Stomach smooth muscle (tissue), 2 donors: ENCODE measurements at regions not wholly inside any gene's neighbourhood (a gene's known extent, or its start where the extent isn't known, plus 50 kb on each side); places are given as distances from the start of the nearest gene placed in this dataset.

ENCODE experiments used
- H3K27ac ChIP-seq: one replicate; pipeline ENCODE4 v1.7.0; 2013; ENCODE audit warnings: mild to moderate bottlenecking, low read length, inconsistent platforms
- H3K27me3 ChIP-seq, 2 donors: one replicate each; pipeline ENCODE4 v1.7.0; 2013; ENCODE audit warnings: low read length in 2 of 2; ENCODE audit not compliant: insufficient read depth in 2 of 2, control insufficient read depth in 1 of 2
- H3K36me3 ChIP-seq, 2 donors: one replicate each; pipeline ENCODE4 v1.7.0; 2013; ENCODE audit warnings: low read length in 2 of 2; ENCODE audit not compliant: control insufficient read depth in 2 of 2, insufficient read depth in 2 of 2
- H3K4me1 ChIP-seq: one replicate; pipeline ENCODE4 v1.7.0; 2013; ENCODE audit warnings: low read length; ENCODE audit not compliant: control insufficient read depth, insufficient read depth
- H3K4me3 ChIP-seq, 2 donors: one replicate each; pipeline ENCODE4 v1.7.0; 2013; ENCODE audit warnings: low read length in 2 of 2
- H3K9ac ChIP-seq, 2 donors: one replicate each; pipeline ENCODE4 v1.7.0; 2013; ENCODE audit warnings: low read length in 2 of 2, mild to moderate bottlenecking in 1 of 2
- H3K9me3 ChIP-seq, 2 donors: one replicate each; pipeline ENCODE4 v1.7.0; 2013; ENCODE audit warnings: low read length in 2 of 2; ENCODE audit not compliant: control insufficient read depth in 2 of 2
- donor health status: healthy.
- donor health status: Pancreatic carcinoma.

DNA sequence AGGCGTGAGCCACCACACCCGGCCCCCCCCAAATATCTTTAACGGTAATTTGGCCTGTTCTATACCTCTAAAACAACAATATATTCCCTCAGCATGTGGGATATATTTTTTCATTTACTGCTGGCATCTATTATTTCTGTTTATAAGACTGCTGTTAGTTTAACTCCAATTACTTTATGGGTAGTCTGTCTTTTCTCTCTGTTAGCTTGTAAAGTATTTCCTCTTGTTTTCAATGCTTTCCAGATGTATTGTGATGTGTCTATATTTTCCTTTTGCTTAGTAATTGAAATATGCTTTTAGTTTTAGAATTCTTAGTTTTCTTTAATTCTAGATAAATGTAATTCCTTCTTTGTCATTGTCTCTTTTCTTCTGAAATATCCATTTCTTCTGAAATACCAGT is 445.8 kb downstream of the ANKRD50 start:
- Histone ChIP-seq H3K36me3 (no peaks in the 10 kb centered on the region), H3K9me3 (no peaks in the 10 kb centered on the region), H3K4me3 (no peak overlapping the region), H3K4me1 (no peaks in the 10 kb centered on the region), H3K9ac (no peak overlapping the region), H3K27me3 (no peaks in the 10 kb centered on the region), H3K27ac (no peak overlapping the region)

- Histone ChIP-seq H3K36me3 (no peaks in the 10 kb centered on the region), H3K9me3 (no peaks in the 10 kb centered on the region), H3K27me3 (no peaks in the 10 kb centered on the region), H3K9ac (no peak overlapping the region), H3K4me3 (no peak overlapping the region), H3K27ac (no peak overlapping the region), H3K4me1 (no peaks in the 10 kb centered on the region)
Observed at GRCh38 chr4:124276461-124276860, 436.1 kb downstream of the ANKRD50 start.

- no peaks in the 10 kb centered on the region for H3K27me3 ChIP-seq
- H3K4me1 ChIP-seq = no peaks in the 10 kb centered on the region
- no peak overlapping the region for H3K4me3 ChIP-seq
- H3K9ac ChIP-seq = no peak overlapping the region
- H3K27ac ChIP-seq = no peak overlapping the region
- no peaks in the 10 kb centered on the region for H3K36me3 ChIP-seq
- no peaks in the 10 kb centered on the region for H3K9me3 ChIP-seq
Observed at GRCh38 chr4:124277691-124278090, 434.8 kb downstream of the ANKRD50 start.

DNA sequence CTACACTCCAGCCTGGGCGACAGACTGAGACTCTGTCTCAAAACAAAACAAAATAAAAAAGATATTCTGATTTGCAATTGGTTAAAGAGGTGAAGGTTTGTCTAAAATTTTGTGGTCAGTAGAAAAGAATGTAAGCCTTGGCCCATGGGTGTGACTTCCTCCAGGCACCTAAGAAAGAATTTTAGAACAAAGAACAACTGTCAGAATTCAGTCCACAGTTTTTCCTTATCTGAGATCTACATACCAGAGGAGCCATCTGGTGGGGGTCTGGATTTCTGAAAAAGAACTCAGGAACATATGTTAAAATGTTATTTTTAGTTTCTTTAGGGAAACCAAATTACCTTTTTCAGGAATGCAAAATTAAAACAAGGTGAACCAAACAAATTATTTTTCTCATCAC is 434.1 kb downstream of the ANKRD50 start:
- H3K4me1 ChIP-seq = no peaks in the 10 kb centered on the region
- no peaks in the 10 kb centered on the region for H3K9me3 ChIP-seq
- H3K27ac ChIP-seq = no peak overlapping the region
- H3K27me3 ChIP-seq = no peaks in the 10 kb centered on the region
- no peak overlapping the region for H3K9ac ChIP-seq
- no peaks in the 10 kb centered on the region for H3K36me3 ChIP-seq
- no peak overlapping the region for H3K4me3 ChIP-seq

DNA sequence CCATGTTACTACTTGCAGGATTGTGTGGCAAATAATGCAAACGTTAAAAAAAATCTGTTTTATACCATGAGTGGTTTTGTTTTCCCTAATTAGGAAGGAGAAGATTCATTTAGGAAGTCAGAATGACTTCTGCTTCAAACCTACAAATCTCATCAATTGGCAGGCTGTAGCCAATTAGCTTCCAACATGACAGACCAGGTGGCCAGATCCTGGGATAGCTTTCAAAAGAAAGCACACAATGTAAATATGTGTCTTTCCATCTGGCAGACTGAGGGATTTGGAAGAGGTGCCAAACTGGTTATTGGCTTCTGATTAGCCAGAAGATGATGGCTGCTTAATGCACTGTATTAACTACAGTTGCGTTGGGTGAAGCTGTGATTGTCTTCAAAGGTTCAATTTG is 432.8 kb downstream of the ANKRD50 start:
- H3K36me3 ChIP-seq = no peaks in the 10 kb centered on the region
- no peak overlapping the region for H3K27ac ChIP-seq
- no peak overlapping the region for H3K9ac ChIP-seq
- H3K9me3 ChIP-seq = no peaks in the 10 kb centered on the region
- no peaks in the 10 kb centered on the region for H3K27me3 ChIP-seq
- no peaks in the 10 kb centered on the region for H3K4me1 ChIP-seq
- H3K4me3 ChIP-seq = no peak overlapping the region

DNA sequence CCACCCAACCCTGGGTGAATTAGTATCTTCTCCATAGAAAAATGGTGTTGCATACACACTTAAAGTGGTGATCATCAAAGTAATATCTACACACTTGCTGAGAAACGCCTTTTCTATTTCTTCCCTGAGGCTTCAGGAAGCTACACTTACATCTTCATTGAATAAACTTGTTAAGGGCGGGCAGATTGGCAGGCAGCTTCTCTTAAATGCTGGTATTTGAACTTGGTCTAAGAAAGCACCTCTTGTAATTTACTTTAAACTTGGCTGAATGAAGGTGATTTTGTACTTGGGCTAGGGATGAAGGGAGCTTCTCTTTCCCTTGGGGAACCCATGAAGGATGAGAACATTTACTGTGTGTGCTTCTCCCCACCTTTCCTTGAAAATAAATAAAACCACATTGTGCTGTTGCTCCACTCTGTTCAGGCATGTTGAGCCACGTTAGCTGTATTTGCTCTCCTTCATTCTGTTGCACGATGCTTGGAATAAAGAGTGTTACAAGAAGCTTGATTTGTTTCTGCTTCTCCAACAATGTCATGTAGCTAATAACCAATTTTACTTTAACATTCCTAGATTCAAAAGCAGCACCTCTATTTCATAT is 430.1 kb downstream of the ANKRD50 start:
- no peak overlapping the region for H3K9ac ChIP-seq
- H3K9me3 ChIP-seq = no peaks in the 10 kb centered on the region
- no peak overlapping the region for H3K27ac ChIP-seq

GRCh38 chr4:124288706-124289486 is 423.6 kb downstream of the ANKRD50 start:
- no peak overlapping the region for H3K27ac ChIP-seq
- H3K36me3 ChIP-seq = no peaks in the 10 kb centered on the region
- no peaks in the 10 kb centered on the region for H3K9me3 ChIP-seq
- H3K4me3 ChIP-seq = no peak overlapping the region
- no peaks in the 10 kb centered on the region for H3K4me1 ChIP-seq
- H3K27me3 ChIP-seq = no peaks in the 10 kb centered on the region
- H3K9ac ChIP-seq = no peak overlapping the region

More for the DNA sequence above, 430.1 kb downstream of the ANKRD50 start:
- Histone ChIP-seq H3K4me1 (no peaks in the 10 kb centered on the region), H3K36me3 (no peaks in the 10 kb centered on the region), H3K4me3 (no peak overlapping the region), H3K27me3 (no peaks in the 10 kb centered on the region)

GRCh38 chr4:124290678-124291077 is 421.9 kb downstream of the ANKRD50 start:
- Histone ChIP-seq H3K27ac (no peak overlapping the region), H3K9me3 (no peaks in the 10 kb centered on the region), H3K4me3 (no peak overlapping the region), H3K27me3 (no peaks in the 10 kb centered on the region), H3K36me3 (no peaks in the 10 kb centered on the region), H3K9ac (no peak overlapping the region), H3K4me1 (no peaks in the 10 kb centered on the region)

DNA sequence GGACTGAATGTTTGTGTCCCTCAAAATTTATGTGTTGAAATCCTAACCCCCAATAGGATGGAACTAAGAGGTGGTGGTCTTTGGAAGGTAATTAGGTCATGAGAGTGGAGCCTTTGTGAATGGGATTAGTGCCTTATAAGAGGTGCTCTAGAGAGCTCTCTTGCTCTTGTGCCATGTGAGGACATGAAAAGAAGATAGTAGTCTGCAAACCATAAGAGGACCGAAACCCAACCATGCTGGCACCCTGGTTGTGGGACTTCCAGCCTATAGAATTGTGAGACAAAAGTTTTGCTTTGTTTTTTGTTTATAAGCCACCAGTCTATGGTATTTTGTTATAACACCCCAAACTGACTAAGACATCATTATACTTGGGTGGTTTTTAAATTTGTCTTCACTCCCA is 417.1 kb downstream of the ANKRD50 start:
- H3K9ac ChIP-seq = no peak overlapping the region

DNA sequence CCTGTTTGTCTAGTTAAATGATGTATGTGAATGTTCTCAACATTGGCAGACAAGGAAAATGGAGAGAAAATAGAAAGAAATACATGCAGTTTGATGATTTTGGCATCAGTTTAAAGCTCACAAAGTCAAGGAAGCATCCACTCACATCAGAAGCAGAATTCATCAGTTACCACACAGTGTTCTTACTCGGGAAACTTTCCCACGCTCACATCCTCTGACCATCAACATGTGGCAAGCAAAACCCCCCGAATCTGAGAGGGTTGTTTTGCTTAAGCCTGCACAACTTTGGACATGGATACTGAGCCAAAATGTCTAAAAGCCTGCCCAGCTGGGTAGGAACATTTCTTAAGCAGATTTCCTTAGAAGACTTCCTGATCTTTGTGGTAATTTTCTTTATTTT is 407.6 kb downstream of the ANKRD50 start:
- no peaks in the 10 kb centered on the region for H3K36me3 ChIP-seq
- no peaks in the 10 kb centered on the region for H3K4me1 ChIP-seq
- no peak overlapping the region for H3K27ac ChIP-seq
- no peak overlapping the region for H3K4me3 ChIP-seq
- H3K9ac ChIP-seq = no peak overlapping the region
- H3K9me3 ChIP-seq = no peaks in the 10 kb centered on the region
- H3K27me3 ChIP-seq = no peaks in the 10 kb centered on the region

More for the DNA sequence above, 417.1 kb downstream of the ANKRD50 start:
- Histone ChIP-seq H3K27me3 (no peaks in the 10 kb centered on the region), H3K4me3 (no peak overlapping the region), H3K27ac (no peak overlapping the region), H3K9me3 (no peaks in the 10 kb centered on the region), H3K36me3 (no peaks in the 10 kb centered on the region), H3K4me1 (no peaks in the 10 kb centered on the region)

DNA sequence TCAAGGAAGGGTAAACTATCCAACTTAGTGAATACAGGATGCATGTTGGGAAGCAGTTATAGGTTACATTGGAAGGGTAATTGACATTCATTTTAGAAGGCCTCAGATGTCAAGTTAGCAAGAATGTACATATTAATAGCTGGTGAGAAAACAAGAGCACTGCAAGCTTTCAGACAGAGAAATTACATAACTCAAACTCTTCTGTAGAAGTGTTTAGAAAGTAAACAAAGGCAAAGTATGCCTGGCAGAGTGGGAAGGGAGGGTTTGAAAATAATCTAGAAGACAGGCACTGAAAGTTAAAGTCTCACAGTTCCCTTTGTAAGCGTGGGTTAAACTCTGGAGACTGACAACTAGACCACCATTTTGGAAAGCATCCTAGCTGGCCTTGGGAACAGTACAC is 406.2 kb downstream of the ANKRD50 start:
- Histone ChIP-seq H3K36me3 (no peaks in the 10 kb centered on the region), H3K27ac (no peak overlapping the region), H3K9me3 (no peaks in the 10 kb centered on the region), H3K9ac (no peak overlapping the region), H3K4me3 (no peak overlapping the region), H3K4me1 (no peaks in the 10 kb centered on the region), H3K27me3 (no peaks in the 10 kb centered on the region)
